ENCODE measurements at regions not wholly inside any gene's neighbourhood (a gene's known extent, or its start where the extent isn't known, plus 50 kb on each side); places are given as distances from the start of the nearest gene placed in this dataset.
A peak's percentile ranks its signal among the peaks of the same experiment; 100 is the strongest.

DNA sequence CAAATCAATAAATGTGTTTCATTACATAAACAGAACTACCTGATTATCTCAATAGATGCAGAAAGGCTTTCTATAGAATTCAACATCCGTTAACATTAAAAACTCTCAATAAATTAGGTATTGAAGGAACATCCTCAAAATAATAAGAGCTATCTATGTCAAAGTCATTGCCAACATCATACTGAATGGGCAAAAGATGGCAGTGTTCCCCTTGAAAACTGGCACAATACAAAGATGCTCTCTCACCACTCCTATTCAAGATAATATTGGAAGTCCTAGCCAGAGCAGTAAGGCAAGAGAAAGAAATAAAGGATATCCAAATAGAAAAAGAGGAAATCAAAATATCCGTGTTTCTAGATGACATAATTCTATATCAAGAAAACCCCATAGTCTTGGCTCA lies 466.4 kb downstream of the MAGEE1 start:
- Histone ChIP-seq H3K4me3 (replicated peaks in 1 of 3; ENCODE audit: insufficient read depth in 1 of 3, low read depth in 2 of 3, low read length in 3 of 3) (no peak overlapping the region), H3K27ac (ENCODE audit: extremely low read length, insufficient read depth, low read length) (no peak overlapping the region), H2AFZ (ENCODE audit: low read length) (no peak overlapping the region), H3K79me2 (ENCODE audit: insufficient read depth, low read length) (no peaks in the 10 kb centered on the region), H3K4me1 (ENCODE audit: insufficient read depth, low read length) (no peaks in the 10 kb centered on the region), H3K9me3 (ENCODE audit: low read length) (no peaks in the 10 kb centered on the region), H3K9ac (ENCODE audit: insufficient read depth, low read depth, low read length) (no peak overlapping the region), H4K20me1 (ENCODE audit: insufficient read depth, low read length) (no peaks in the 10 kb centered on the region), H3K4me2 (ENCODE audit: low read depth, low read length) (no peak overlapping the region), H3K36me3 (replicated peaks in 1 of 2; ENCODE audit: control insufficient read depth in 1 of 2, insufficient read depth in 2 of 2, low read length in 2 of 2) (no peaks in the 10 kb centered on the region), H3K27me3 (ENCODE audit: control insufficient read depth in 1 of 2, insufficient read depth in 2 of 2, low read length in 2 of 2) (no peaks in the 10 kb centered on the region)
- intact Hi-C loops (cut with micrococcal nuclease; ENCODE audit: unreplicated experiment) (loop anchor here (5.0 kb wide), 1 partner anchor 173 kb away; no protein-coding TSS in a partner anchor), in situ Hi-C loops (cut with HindIII; ENCODE audit: extremely low pct_ligation_motif_present, low pct_unique_long_range_greater_than_20kb) (no loop called here)
- TF ChIP-seq ZNF556 (CRISPR knock-in tag; IDR thresholded peaks at IDR 0.05; ENCODE audit: borderline replicate concordance): no peak
- TF ChIP-seq STAG1 (CRISPR knock-in tag; IDR thresholded peaks at IDR 0.05): 0 out of 2 replicates have a peak, but pooled peaks have one; percentile 9
- TF ChIP-seq JUNB (CRISPR knock-in tag; IDR thresholded peaks at IDR 0.05; ENCODE audit: borderline replicate concordance): no peak
- no peak for TF ChIP-seq MAFF (IDR thresholded peaks at IDR 0.05; ENCODE audit: low read depth, low read length)
- TF ChIP-seq, protein P1, sequence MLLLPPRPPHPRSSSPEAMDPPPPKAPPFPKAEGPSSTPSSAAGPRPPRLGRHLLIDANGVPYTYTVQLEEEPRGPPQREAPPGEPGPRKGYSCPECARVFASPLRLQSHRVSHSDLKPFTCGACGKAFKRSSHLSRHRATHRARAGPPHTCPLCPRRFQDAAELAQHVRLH (CRISPR knock-in tag; IDR thresholded peaks at IDR 0.05; ENCODE audit: borderline replicate concordance, low read depth): no peak
- no peak for TF ChIP-seq ZNF784 (CRISPR knock-in tag; IDR thresholded peaks at IDR 0.05; ENCODE audit: borderline replicate concordance)
- no peak for TF ChIP-seq SRF (IDR thresholded peaks at IDR 0.05; ENCODE audit: low read depth, low read length)
- CTCF ChIA-PET (ENCODE audit: low intra/inter-chr PET ratio, low total read pairs): no interaction called here
- ATAC-seq (no peak), DNase-seq (ENCODE audit: low spot score) (no peak), FAIRE-seq (no peak)
- POLR2A ChIA-PET: no interaction called here
- BruUV-seq (replicated peaks): no TSS peak
- WGBS (ENCODE audit: low lambda C conversion rate): 3% methylated on average over 2 of the region's 2 CpGs

- FAIRE-seq: no peak
- H3K4me2 ChIP-seq (ENCODE audit: low read depth, low read length): no peak overlapping the region
- CTCF ChIA-PET (ENCODE audit: low intra/inter-chr PET ratio, low total read pairs): no interaction called here
- H3K36me3 ChIP-seq (replicated peaks in 1 of 2; ENCODE audit: control insufficient read depth in 1 of 2, insufficient read depth in 2 of 2, low read length in 2 of 2): no peaks in the 10 kb centered on the region
- no peak overlapping the region for H2AFZ ChIP-seq (ENCODE audit: low read length)
- BruUV-seq (replicated peaks): no TSS peak
- H3K9me3 ChIP-seq (ENCODE audit: low read length): peaks cover 12% of the 10 kb centered on the region
- H3K9ac ChIP-seq (ENCODE audit: insufficient read depth, low read depth, low read length): no peak overlapping the region
- WGBS (ENCODE audit: low lambda C conversion rate): 50% methylated on average over 4 of the region's 4 CpGs
- intact Hi-C loops (cut with micrococcal nuclease; ENCODE audit: unreplicated experiment): no loop called here
- H3K27me3 ChIP-seq (ENCODE audit: control insufficient read depth in 1 of 2, insufficient read depth in 2 of 2, low read length in 2 of 2): no peaks in the 10 kb centered on the region
- ATAC-seq: no peak
- no peak overlapping the region for H3K4me3 ChIP-seq (replicated peaks in 1 of 3; ENCODE audit: insufficient read depth in 1 of 3, low read depth in 2 of 3, low read length in 3 of 3)
- H3K27ac ChIP-seq (ENCODE audit: extremely low read length, insufficient read depth, low read length): no peak overlapping the region
- DNase-seq (ENCODE audit: low spot score): no peak
- no peaks in the 10 kb centered on the region for H3K79me2 ChIP-seq (ENCODE audit: insufficient read depth, low read length)
- POLR2A ChIA-PET: no interaction called here
- in situ Hi-C loops (cut with HindIII; ENCODE audit: extremely low pct_ligation_motif_present, low pct_unique_long_range_greater_than_20kb): no loop called here
- H3K4me1 ChIP-seq (ENCODE audit: insufficient read depth, low read length): no peaks in the 10 kb centered on the region
- no peaks in the 10 kb centered on the region for H4K20me1 ChIP-seq (ENCODE audit: insufficient read depth, low read length)
- no peak for TF ChIP-seq SP2 (CRISPR knock-in tag; IDR thresholded peaks at IDR 0.05)
- no peak for TF ChIP-seq ZNF138 (CRISPR knock-in tag; IDR thresholded peaks at IDR 0.05; ENCODE audit: low read depth)
- TF ChIP-seq ZNF710 (CRISPR knock-in tag; IDR thresholded peaks at IDR 0.05; ENCODE audit: borderline replicate concordance): no peak
- no peak for TF ChIP-seq SMAD1 (CRISPR knock-in tag; IDR thresholded peaks at IDR 0.05; ENCODE audit: borderline replicate concordance, low read depth)
- TF ChIP-seq, protein P2, sequence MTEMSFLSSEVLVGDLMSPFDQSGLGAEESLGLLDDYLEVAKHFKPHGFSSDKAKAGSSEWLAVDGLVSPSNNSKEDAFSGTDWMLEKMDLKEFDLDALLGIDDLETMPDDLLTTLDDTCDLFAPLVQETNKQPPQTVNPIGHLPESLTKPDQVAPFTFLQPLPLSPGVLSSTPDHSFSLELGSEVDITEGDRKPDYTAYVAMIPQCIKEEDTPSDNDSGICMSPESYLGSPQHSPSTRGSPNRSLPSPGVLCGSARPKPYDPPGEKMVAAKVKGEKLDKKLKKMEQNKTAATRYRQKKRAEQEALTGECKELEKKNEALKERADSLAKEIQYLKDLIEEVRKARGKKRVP (CRISPR knock-in tag; IDR thresholded peaks at IDR 0.05): no peak
- TF ChIP-seq ZIK1 (CRISPR knock-in tag; IDR thresholded peaks at IDR 0.05; ENCODE audit: borderline replicate concordance, low read depth): no peak
- TF ChIP-seq DDIT3 (CRISPR knock-in tag; IDR thresholded peaks at IDR 0.05): no peak
- TF ChIP-seq PCBP2 (optimal IDR thresholded peaks at IDR 0.05; ENCODE audit: low read depth, low read length, poor library complexity, severe bottlenecking): no peak
Observed at GRCh38 chrX:76915836-76916235, 488.3 kb downstream of the MAGEE1 start.
